Loucy (cell line): ENCODE measurements at regions not wholly inside any gene's neighbourhood (a gene's known extent, or its start where the extent isn't known, plus 50 kb on each side); places are given as distances from the start of the nearest gene placed in this dataset.

Experiments
- CTCF ChIP-seq: fragments of 200-600 bp; sonication (generic); conservative IDR thresholded peaks from 2 replicates; pipeline ENCODE4 v1.5.1; 2014; ENCODE audit warnings: mild to moderate bottlenecking, antibody characterized with exemption, low read length
- EZH2phosphoT487 ChIP-seq: fragments of 200-600 bp; IDR thresholded peaks from 2 replicates; pipeline ENCODE4 v1.6.1; 2018; ENCODE audit warnings: antibody characterized with exemption, mild to moderate bottlenecking, moderate library complexity, borderline replicate concordance

DNA sequence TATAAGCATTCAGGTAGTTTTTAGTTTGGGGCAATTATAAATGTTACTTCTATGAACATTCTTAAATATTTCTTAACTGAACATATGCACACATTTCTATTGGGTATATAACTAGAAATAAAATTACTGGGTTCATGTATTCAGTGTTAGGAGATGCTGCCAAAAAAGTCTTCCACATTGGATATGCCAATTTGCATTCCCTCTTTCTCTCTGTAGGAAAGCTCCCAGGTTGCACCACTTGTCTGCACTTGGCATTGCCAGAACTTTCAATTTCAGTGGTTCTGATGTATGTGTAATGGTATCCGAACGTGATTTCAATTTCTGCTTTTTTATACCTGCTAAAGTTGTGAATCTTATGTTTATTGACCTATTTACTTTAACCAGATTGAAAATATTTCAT, 972.1 kb upstream of the PRR20A start:
- no peak for TF ChIP-seq CTCF
- TF ChIP-seq EZH2phosphoT487: no peak
